Left ventricle myocardium inferior (tissue), 1 donor: ENCODE measurements at regions not wholly inside any gene's neighbourhood (a gene's known extent, or its start where the extent isn't known, plus 50 kb on each side); places are given as distances from the start of the nearest gene placed in this dataset.
"Not testable (repeated sequence)": the region's sequence is repeated elsewhere in the genome, so short reads cannot be mapped to it uniquely, and the experiment has no call there.

Experiments used
- DNase-seq: peaks from one replicate; pipeline ENCODE4 v3.0.0-alpha.2; 2020
- H3K27ac ChIP-seq: fragments of 200-600 bp; replicated peaks from 2 replicates; pipeline ENCODE4 v1.8.0; 2021
- H3K27me3 ChIP-seq: fragments of 200-600 bp; 2 replicates; pipeline ENCODE4 v1.8.0; 2021; ENCODE audit warnings: low read depth
- H3K36me3 ChIP-seq: fragments of 200-600 bp; 2 replicates; pipeline ENCODE4 v1.8.0; 2021
- H3K4me1 ChIP-seq: fragments of 200-600 bp; 2 replicates; pipeline ENCODE4 v1.8.0; 2021
- H3K4me3 ChIP-seq: fragments of 200-600 bp; 2 replicates; pipeline ENCODE4 v1.8.0; 2021; ENCODE audit warnings: mild to moderate bottlenecking, moderate library complexity
- H3K9me3 ChIP-seq: fragments of 200-600 bp; replicated peaks from 2 replicates; pipeline ENCODE4 v1.8.0; 2021
- CTCF ChIP-seq: fragments of 200-600 bp; IDR thresholded peaks from 2 replicates; pipeline ENCODE4 v1.8.0; 2021; ENCODE audit warnings: antibody characterized with exemption, mild to moderate bottlenecking, borderline replicate concordance
- intact Hi-C: fragments of 100-400 bp; cut with micrococcal nuclease; formaldehyde crosslinking; loops from one replicate; pipeline ENCODE4 v1.11.0; 2022
- donor health status: DM: no; HTN: yes; CAD: no; lungs with severe emphysema.

GRCh38 chr12:42873401-42873800 is 283.9 kb upstream of the PRICKLE1 start:
- Histone ChIP-seq H3K4me3 (no peak overlapping the region), H3K27ac (no peak overlapping the region), H3K27me3 (no peaks in the 10 kb centered on the region), H3K36me3 (no peaks in the 10 kb centered on the region), H3K9me3 (no peaks in the 10 kb centered on the region), H3K4me1 (no peaks in the 10 kb centered on the region)
- TF ChIP-seq CTCF, result no peak
- intact Hi-C loops, result no loop called here
- DNase-seq, result no peak

GRCh38 chr12:42871816-42872215 is 282.3 kb upstream of the PRICKLE1 start:
- no peak for TF ChIP-seq CTCF
- no peaks in the 10 kb centered on the region for H3K27me3 ChIP-seq

GRCh38 chr12:42868291-42868690 is 278.7 kb upstream of the PRICKLE1 start:
- intact Hi-C loops, result no loop called here
- TF ChIP-seq CTCF, result no peak
- Histone ChIP-seq H3K4me1 (no peaks in the 10 kb centered on the region), H3K27ac (no peak overlapping the region), H3K36me3 (no peaks in the 10 kb centered on the region), H3K4me3 (no peak overlapping the region), H3K27me3 (no peaks in the 10 kb centered on the region), H3K9me3 (no peaks in the 10 kb centered on the region)
- DNase-seq, result no peak

More at GRCh38 chr12:42871816-42872215, 282.3 kb upstream of the PRICKLE1 start:
- no peak for DNase-seq
- H3K4me1 ChIP-seq, result no peaks in the 10 kb centered on the region
- no peaks in the 10 kb centered on the region for H3K9me3 ChIP-seq
- no peaks in the 10 kb centered on the region for H3K36me3 ChIP-seq
- H3K4me3 ChIP-seq, result no peak overlapping the region
- H3K27ac ChIP-seq, result no peak overlapping the region
- intact Hi-C loops, result no loop called here

GRCh38 chr12:42865282-42865681 is 275.7 kb upstream of the PRICKLE1 start:
- TF ChIP-seq CTCF, result no peak
- Histone ChIP-seq H3K27ac (no peak overlapping the region), H3K9me3 (no peaks in the 10 kb centered on the region), H3K27me3 (no peaks in the 10 kb centered on the region), H3K36me3 (no peaks in the 10 kb centered on the region), H3K4me3 (no peak overlapping the region), H3K4me1 (no peaks in the 10 kb centered on the region)
- intact Hi-C loops, result no loop called here
- no peak for DNase-seq

GRCh38 chr12:42862055-42862454 is 272.5 kb upstream of the PRICKLE1 start:
- H3K36me3 ChIP-seq, result no peaks in the 10 kb centered on the region
- no peak for DNase-seq
- H3K27ac ChIP-seq, result no peak overlapping the region
- TF ChIP-seq CTCF, result no peak
- H3K9me3 ChIP-seq, result no peaks in the 10 kb centered on the region
- no peak overlapping the region for H3K4me3 ChIP-seq
- H3K27me3 ChIP-seq, result no peaks in the 10 kb centered on the region
- H3K4me1 ChIP-seq, result no peaks in the 10 kb centered on the region
- intact Hi-C loops, result no loop called here

GRCh38 chr12:42860331-42860730 is 270.8 kb upstream of the PRICKLE1 start:
- H3K27me3 ChIP-seq, H3K36me3 ChIP-seq, H3K27ac ChIP-seq, H3K9me3 ChIP-seq, intact Hi-C loops, DNase-seq, H3K4me1 ChIP-seq, H3K4me3 ChIP-seq: not testable (repeated sequence)
